ENCODE measurements at regions not wholly inside any gene's neighbourhood (a gene's known extent, or its start where the extent isn't known, plus 50 kb on each side); places are given as distances from the start of the nearest gene placed in this dataset.
A peak's percentile ranks its signal among the peaks of the same experiment; 100 is the strongest.

- 72% methylated on average over 2 of the region's 10 CpGs for WGBS (ENCODE audit: insufficient coverage, low coverage, low lambda C conversion rate, missing lambda C conversion rate)
- H3K4me1 ChIP-seq = no peaks in the 10 kb centered on the region
- DNase-seq = no peak
- H3K9me3 ChIP-seq = no peaks in the 10 kb centered on the region
- no peaks in the 10 kb centered on the region for H3K36me3 ChIP-seq
- H3K4me3 ChIP-seq = no peak overlapping the region
- intact Hi-C loops (cut with DNase I) = loop anchor here in 1 of 2 donors (10.0 kb wide), 1 partner anchor 248 kb away; no protein-coding TSS in a partner anchor
- TF ChIP-seq POLR2A (IDR thresholded peaks at IDR 0.05) (no peak), CTCF (IDR thresholded peaks at IDR 0.05) (no peak)
- no peak for ATAC-seq
- no peak overlapping the region for H3K27ac ChIP-seq
- H3K27me3 ChIP-seq = no peaks in the 10 kb centered on the region
Measured at GRCh38 chr15:79172801-79173460, 82.4 kb upstream of the RASGRF1 start.

DNA sequence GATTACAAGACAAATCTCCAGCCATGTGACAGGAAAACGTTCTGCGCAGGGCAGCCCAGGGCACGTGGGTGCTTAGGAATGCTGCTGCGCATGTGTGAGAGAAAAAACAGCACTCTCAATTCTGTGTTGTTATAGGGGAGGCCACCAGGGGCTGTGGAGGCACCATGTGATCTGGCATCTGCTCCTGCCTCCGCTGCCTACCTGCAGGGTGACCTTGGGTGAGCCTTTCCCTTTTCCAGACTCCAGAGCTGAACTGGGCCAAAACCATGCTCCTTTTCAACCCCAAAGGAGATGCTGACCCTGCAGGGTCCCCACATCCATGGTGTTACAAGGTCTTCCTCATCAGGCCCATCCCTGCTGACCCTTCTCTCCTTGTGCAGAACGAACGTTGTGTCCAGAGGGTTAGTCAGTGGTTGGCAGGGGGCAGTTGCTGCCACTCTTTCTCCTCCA lies 81.5 kb upstream of the RASGRF1 start:
- no peaks in the 10 kb centered on the region for H3K4me1 ChIP-seq
- no peaks in the 10 kb centered on the region for H3K9me3 ChIP-seq
- intact Hi-C loops (cut with DNase I) = loop anchor here in 1 of 2 donors (10.0 kb wide), 1 partner anchor 247 kb away; no protein-coding TSS in a partner anchor
- H3K27ac ChIP-seq = no peak overlapping the region
- WGBS (ENCODE audit: insufficient coverage, low coverage, low lambda C conversion rate, missing lambda C conversion rate) = 86% methylated on average over 3 of the region's 7 CpGs
- no peak for ATAC-seq
- no peak for DNase-seq
- no peak for TF ChIP-seq POLR2A (IDR thresholded peaks at IDR 0.05)
- TF ChIP-seq CTCF (IDR thresholded peaks at IDR 0.05) = no peak
- H3K36me3 ChIP-seq = no peaks in the 10 kb centered on the region
- no peaks in the 10 kb centered on the region for H3K27me3 ChIP-seq
- H3K4me3 ChIP-seq = no peak overlapping the region

GRCh38 chr15:79171320-79172031 lies 80.9 kb upstream of the RASGRF1 start:
- TF ChIP-seq POLR2A (IDR thresholded peaks at IDR 0.05) = no peak
- TF ChIP-seq CTCF (IDR thresholded peaks at IDR 0.05) = no peak
- H3K4me3 ChIP-seq = no peak overlapping the region
- H3K27ac ChIP-seq = no peak overlapping the region
- no peaks in the 10 kb centered on the region for H3K4me1 ChIP-seq
- intact Hi-C loops (cut with DNase I) = loop anchor here in 1 of 2 donors (10.0 kb wide), 1 partner anchor 247 kb away; no protein-coding TSS in a partner anchor
- no peaks in the 10 kb centered on the region for H3K9me3 ChIP-seq
- DNase-seq (no peak), ATAC-seq (no peak)
- WGBS (ENCODE audit: insufficient coverage, low coverage, low lambda C conversion rate, missing lambda C conversion rate) = 65% methylated on average over 8 of the region's 11 CpGs
- H3K27me3 ChIP-seq = no peaks in the 10 kb centered on the region
- no peaks in the 10 kb centered on the region for H3K36me3 ChIP-seq

- Histone ChIP-seq H3K27ac (no peak overlapping the region), H3K9me3 (no peaks in the 10 kb centered on the region), H3K27me3 (no peaks in the 10 kb centered on the region), H3K4me1 (no peaks in the 10 kb centered on the region), H3K36me3 (no peaks in the 10 kb centered on the region), H3K4me3 (no peak overlapping the region)
- intact Hi-C loops (cut with DNase I) = loop anchor here in 1 of 2 donors (10.0 kb wide), 1 partner anchor 245 kb away; no protein-coding TSS in a partner anchor
- DNase-seq (no peak), ATAC-seq (peak in 1 of 4 donors; percentile 25)
- no peak for TF ChIP-seq CTCF (IDR thresholded peaks at IDR 0.05)
- no peak for TF ChIP-seq POLR2A (IDR thresholded peaks at IDR 0.05)
- 18% methylated on average over 4 of the region's 6 CpGs for WGBS (ENCODE audit: insufficient coverage, low coverage, low lambda C conversion rate, missing lambda C conversion rate)
Measured at GRCh38 chr15:79170256-79170664, 79.7 kb upstream of the RASGRF1 start.

Measured in right lobe of liver (tissue), 6 donors.